ENCODE measurements at regions not wholly inside any gene's neighbourhood (a gene's known extent, or its start where the extent isn't known, plus 50 kb on each side); places are given as distances from the start of the nearest gene placed in this dataset.
"Not testable (repeated sequence)": the region's sequence is repeated elsewhere in the genome, so short reads cannot be mapped to it uniquely, and the experiment has no call there.

DNA sequence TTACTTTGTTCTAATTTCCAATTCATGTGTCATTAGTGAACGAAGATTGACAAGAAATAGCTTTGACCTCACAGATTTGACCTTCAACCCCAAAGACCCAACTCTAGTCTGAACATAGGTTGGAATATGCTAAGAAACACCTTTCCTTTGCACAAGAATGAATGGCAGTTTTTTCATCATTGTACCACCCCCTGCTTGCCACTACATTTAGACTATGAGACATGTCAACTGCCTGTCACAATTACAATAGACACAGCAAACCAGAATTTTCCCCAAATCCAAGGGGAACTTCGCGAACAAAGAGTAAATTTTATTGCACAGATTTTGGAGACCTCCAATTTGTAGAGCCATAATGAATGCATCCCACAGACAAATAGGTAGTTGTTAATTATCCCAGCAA, 535.4 kb downstream of the PRKD1 start:
- DNase-seq = no peak

DNA sequence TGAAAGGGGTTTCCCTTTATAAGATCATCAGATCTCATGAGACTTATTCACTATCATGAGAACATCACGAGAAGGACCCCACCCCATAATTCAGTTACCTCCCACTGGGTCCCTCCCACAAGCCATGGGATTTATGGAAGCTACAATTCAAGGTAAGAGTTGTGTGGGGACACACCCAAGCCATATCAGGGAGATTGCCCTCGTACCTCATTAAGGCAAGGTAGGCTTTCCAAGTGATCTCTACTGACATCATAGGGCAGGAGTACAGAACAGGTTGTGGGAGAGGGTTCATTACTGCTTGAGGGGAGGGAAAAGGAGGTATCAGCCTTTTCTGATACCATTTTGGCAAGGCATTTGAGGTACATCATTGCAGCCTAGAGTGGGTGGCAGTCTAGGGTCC, 524.6 kb downstream of the PRKD1 start:
- DNase-seq = no peak

DNA sequence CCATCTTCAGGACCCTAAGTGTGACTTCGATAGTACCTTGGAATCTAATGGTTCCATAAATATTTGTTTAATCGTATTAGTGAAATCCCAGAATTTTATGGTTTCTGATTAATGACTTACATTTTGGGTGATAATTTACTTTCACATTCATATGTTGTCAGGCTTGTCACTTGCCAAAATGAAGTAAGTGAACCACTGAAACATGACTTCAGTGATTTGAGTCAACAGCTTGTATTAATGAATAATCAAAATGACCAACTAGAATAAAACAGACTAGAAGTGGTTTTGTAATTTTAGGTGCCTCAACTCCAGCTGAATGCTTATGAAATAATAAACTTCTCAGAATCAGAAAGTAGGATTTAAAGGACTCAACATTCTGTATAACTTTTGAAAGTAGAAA, 517.1 kb downstream of the PRKD1 start:
- no peak for DNase-seq

DNA sequence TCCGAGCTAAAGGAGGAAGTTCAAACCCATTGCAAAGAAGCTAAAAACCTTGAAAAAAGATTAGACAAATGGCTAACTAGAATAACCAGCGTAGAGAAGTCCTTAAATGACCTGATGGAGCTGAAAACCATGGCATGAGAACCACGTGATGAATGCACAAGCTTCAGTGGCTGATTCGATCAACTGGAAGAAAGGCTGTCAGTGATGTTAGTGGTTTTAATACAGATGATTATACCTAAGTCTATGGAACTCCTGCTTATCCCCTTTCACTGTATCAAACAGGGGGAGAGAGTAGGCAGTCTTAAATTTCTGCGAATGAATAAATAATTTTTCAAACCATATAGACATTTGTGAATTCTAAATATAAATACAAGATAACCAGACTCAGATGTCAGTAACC, 512.7 kb downstream of the PRKD1 start:
- not testable (repeated sequence) for DNase-seq

DNA sequence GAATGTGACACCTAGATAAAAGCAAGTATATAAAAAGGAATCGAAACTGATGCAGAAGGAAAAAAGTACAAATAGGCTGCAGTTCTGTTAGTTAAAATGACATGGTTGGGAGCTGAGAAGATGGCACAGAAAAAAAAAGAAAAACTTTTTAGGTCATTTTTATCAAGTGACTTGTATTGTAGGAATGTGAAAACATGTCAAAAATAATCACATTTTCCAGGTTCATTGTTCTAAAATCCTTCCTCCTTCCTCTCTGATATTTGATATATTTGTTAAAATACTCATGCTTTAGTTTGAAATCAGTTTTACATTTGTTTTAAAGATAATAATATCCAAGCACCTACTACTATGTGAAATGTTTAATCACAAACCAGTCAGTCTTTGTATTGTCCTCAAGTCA, 507.9 kb downstream of the PRKD1 start:
- no peak for DNase-seq

DNA sequence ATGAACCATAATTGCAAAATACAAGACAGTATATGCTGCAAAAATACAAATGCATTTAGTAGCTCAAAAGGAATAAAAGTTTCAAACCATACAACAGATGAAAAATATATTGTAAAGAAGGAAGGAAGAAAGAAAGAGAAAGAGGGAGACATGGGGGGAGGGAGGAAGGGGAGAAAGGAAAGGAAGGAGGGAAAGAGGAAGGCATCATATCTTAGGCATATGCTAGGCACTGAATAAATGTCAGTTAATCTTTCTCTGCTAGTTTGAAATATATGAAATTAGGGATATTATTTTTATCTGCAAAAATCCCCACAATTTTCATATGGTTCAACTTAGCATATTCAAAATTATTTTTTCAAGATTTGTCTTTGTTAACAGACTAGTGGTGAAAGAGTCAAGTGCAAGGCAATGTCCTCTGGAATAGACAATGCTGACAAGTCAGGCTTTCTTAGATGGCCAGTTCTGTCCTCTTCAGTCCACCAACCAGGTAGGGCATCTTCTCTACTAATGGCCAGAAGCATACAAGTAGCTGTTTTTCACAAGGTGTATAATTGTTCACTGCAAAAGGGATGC, 506.4 kb downstream of the PRKD1 start:
- DNase-seq = no peak

DNA sequence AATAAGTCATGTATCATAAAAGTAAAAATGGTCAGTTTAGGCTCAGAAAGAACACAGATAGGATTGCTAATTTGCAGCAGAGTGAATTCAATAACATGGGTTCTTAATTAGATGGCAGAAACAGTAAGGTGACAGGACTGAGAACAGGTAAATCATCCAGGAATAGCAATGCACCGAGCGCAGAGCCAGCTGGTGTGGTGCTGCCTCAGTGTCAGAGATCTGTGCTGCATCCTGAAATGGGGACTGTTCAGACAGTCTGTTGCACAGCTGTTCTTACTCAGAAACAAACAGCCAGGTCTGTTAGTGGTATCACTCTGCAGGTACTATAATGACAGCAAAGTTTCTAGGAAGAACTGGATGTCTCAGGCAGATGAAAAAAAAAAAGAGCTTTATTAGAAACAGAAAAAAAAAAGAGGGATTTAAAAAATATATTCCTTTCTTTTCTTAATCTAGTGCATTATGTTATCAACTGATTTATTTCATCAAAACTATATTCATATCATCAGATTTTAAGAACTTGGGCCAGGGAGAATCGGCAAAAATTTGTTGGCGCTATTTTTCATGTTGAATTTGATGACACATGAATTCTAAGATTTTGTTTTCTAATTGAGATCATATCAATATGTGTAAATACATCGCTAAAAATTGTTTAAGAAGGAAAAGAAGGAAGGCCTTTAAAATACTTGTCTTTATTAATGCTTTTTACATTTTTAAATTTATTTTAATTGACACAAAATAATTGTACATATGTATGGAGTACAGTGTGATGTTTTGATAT, 501.8 kb downstream of the PRKD1 start:
- no peak for DNase-seq

DNA sequence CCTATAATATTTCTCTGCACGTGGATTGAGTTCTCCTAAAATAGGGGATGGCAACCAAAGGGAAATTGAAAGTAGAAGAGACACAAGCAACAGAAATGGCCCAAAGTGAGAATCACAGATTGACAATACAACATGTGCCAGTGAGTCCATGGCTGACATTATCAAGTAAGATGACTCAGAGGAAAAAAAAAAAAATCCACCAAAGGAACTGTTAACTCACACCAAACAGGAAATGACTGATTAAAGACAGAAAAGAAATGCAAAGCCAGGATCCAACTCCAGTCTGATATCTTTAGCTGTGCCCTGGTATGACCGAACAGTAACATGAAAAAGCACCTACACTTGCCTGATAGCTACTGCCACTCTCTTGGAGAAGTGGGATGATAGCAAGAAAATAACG, 485.0 kb downstream of the PRKD1 start:
- no peak for DNase-seq

DNA sequence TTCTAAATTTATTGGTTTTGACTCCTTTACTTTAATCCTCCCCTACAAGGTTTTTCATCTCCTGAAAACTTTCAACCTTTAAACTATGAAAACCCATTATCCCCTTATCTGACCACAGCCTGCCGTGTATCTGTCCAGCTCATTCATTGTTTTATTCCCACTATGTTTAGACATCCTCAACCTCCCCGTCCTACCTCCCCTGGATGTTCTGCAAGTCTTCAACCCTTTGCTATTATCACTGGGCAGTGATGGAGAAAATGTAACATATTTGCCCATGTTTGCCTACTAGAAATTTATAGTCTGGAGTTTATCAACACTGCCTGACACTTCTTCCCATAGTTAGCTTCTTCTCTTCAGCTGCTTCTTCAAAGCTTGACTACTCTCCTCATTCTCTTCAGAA, 483.4 kb downstream of the PRKD1 start:
- no peak for DNase-seq

DNA sequence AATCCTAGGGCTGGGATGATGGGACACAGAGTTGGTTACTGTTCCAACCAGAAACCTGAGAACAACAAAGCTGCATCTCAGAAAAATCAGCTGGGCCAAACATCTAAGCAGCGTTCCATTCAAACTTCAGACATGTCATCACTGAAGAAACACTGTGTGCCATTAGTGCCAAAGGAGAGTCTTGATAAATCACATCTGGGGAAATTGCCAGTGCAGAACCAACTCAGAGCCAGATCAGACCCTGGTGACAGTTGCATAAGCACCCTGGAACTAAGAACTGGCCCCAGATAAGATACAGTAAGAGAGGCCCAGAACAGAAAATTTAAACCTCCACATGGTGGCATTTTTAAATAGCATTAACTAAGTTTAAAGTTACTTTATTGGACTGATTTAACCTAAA, 482.8 kb downstream of the PRKD1 start:
- DNase-seq = no peak

DNA sequence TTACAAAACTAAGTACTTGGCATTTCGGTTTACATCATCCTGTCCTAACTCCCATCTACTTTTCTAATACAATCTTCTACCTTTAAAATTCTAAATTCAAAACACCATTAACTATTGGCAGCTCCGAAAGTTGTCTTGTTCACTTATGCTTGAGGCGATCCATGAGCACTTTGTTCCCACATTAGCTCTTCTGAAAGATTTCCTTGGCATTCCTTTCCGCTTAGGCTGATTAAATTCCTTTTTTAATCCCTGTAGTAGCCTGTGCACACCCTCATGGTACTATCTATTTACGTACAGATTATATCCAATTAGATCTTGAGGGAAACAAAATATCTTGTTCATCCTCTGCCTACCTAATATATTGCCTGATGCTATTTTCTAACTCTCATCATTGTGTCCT, 480.7 kb downstream of the PRKD1 start:
- no peak for DNase-seq

DNA sequence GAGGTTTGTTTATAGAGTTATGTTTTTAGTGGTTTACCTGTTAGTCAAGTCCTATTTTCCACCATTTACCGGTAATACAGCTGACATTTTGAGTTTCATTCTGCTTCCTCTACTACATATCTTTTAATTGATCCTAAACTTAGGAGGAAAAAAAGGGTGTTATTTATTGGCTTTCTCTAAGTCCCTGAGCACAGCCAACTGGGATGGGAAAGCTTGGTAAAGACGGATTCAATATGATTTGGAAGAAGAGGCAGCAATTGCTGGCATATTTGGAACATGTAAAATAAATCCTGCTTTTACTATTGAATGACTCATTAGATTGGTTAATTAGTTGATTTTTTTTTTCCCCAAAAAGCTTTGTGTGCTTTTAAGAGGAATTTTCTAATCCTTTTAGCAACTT, 475.7 kb downstream of the PRKD1 start:
- DNase-seq = no peak

DNA sequence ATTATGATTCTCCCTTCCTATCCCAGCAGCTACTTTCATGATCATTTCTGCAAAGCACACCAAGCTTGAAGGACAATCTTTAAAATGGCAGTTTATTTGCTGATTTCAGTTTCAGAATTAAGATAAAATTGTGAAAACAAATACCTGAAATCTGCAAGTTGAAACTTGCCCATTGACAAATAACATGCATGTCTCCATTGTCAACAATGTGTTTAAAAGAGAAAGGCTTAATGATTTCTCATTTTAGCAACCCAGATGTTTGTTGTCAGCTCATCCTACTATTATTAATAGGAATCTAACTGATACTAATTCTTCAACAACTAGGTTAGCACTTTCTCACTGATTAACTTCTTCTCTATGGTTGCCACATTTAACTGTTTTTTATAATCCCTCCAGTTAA, 474.6 kb downstream of the PRKD1 start:
- DNase-seq = no peak

DNA sequence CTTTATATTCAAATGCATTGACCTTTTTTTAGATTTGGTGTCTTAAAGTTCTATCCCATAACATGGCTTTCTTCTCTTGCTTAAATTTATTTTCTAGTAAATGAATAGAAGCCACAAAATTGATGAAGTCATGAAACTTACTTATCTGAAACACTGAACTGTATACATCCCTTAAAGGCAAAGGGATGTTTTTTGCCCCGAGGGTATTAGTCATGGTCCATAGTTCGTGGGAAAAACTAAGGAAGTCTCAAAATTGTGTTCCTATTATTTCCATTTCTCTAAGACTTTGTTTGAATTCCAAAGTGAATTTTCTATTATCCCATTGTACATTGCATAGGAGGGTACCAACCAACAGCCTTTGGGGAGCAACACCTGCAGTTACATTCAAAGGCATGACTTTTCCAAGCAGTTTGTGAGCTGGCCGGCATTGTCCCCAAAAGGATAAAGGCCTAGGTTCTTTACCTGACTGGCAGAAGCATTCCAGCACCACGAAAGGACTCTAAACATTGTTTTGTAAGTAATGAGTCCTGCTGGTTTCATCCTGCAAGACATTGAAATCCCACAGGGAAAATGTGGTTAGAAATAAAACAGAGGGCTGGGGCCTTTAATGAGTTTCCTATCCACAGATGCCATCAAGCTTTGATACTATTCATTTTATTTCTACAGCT, 473.5 kb downstream of the PRKD1 start:
- DNase-seq = no peak

DNA sequence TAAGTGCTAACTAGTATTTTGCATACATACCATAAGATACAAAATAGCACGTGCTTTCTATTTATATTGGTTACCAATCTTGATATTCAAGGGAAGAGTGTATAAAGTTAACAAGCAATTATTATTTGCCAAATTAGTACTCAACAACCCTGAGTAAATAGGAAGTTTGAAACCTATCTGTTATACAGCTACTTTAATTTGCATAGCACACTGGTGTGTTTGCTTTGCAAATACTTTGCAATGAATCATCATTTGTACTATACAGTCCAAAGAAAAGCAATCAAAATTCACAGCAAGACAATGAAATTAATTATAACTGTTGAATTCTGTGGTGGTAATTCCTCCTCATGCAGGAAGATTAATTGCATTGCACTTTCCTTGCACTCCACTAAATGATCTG, 469.1 kb downstream of the PRKD1 start:
- DNase-seq = peak; percentile 6 to 62

DNA sequence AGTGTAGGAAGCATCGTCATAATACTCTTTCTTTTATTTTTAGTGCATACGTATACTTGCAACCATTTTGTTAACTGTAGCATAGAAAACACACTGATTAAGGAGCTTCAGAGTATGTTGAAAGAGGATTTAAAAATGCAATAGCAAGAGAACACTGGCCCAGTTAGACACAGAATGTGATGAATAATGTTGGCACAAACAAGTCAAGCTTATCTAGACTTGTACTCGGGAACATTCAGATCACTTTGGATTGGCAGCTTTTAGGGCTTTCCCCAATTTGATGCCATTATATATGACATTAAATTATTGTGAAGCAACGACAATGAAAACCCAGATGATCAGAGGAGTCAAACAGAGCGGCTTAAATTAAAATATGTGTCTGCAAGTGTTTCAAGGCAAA, 468.1 kb downstream of the PRKD1 start:
- no peak for DNase-seq

DNA sequence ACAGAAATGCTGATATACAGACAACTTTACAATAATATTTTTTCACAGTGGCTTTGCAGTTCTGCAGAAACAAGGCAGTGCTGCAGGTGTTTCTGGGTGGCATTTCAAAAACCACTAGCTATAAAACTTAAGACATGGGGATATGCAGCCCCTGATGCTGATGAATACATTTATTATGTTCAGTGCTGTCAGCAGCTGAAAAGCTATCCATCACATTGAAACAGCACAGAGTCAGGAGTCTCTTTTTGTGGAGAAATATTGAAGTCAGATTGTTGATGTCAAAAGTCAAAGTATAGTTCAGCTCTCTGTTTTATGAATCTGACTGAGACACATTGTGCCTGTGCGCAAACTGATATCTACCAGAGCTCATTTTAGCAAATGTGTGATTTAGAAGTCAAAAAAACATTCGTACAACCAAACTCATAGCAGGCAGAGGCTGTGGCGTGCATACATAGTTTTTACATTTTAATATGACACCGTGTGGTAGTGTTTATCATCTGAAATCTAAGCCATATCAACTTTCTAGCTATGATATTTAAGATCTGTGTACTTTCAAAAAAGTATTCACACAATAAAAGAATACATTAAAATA, 467.6 kb downstream of the PRKD1 start:
- DNase-seq = no peak

DNA sequence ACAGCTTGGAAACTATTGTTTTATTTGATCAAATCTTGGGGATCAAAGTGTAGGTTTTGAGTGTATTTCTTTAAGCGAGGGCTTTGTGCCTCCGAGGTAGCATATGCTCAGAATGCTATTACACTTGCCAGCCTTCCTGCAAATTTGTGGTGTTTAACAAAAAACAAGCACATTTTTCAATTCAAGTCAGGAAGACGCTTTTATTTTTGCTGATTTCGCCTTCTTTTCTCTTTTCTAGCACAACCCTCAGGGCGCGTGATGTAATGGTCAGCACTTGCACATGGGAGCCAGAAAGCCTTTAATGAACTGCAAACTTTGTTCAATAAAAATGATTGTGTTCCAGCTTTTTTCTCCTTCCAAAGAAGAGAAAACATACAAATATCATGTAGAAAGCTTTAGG, 466.5 kb downstream of the PRKD1 start:
- DNase-seq = no peak

DNA sequence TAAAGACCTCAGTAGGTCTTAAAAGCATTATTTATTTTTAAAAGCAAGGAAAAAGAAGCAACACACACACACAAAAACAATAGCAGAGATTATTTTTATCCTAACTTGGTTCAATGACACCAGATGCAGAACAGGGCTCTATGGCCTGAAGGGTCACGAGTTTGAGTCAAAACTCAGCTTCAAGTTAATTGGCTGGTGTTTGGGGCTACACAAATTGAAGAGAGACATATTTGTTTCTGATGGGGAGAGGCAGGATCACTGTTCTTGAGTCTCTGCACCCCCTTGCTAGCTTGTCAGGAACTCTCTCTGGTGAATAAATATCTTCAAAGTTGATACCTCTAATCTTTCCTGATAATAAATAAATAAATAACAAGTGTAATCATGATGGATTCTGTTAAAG, 466.1 kb downstream of the PRKD1 start:
- DNase-seq = no peak

DNA sequence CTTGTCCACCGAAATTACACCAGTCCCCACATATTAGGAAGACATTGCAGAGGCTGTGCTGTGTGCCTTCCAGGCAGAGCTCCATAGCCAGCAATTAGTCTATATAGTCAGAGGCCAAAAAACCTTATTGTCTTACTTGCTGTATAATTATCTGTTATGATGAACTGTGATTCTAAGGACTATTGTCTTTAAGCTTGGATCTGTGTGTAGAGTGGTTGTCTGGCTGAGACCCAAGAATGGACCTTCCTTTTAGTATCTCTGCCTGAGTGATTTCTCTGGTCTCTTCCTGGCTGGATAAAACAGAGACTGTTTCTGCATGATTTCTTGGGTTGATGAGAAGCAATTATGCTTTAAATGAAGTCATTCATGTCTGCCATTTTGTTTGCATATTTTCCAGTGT, 465.3 kb downstream of the PRKD1 start:
- DNase-seq = peak; percentile 83 to 97

DNA sequence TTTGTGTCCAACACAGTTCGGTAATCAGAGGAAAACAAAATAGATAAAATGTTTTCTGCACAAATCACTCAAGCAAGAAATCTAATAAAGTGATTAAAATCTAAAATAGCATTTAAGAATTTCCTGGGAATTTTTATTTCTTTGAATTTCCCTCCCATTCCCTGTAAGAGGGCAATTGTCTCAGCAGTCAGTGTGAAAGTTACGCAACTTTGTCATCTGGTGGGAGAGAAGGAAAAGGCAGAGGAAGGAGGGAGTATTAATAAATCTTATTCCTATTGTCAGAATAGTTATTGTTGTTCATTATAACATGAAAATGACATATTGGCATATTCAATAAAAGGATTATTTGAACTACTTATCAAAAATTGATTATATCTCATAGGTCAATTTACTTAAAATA, 464.9 kb downstream of the PRKD1 start:
- no peak for DNase-seq

DNA sequence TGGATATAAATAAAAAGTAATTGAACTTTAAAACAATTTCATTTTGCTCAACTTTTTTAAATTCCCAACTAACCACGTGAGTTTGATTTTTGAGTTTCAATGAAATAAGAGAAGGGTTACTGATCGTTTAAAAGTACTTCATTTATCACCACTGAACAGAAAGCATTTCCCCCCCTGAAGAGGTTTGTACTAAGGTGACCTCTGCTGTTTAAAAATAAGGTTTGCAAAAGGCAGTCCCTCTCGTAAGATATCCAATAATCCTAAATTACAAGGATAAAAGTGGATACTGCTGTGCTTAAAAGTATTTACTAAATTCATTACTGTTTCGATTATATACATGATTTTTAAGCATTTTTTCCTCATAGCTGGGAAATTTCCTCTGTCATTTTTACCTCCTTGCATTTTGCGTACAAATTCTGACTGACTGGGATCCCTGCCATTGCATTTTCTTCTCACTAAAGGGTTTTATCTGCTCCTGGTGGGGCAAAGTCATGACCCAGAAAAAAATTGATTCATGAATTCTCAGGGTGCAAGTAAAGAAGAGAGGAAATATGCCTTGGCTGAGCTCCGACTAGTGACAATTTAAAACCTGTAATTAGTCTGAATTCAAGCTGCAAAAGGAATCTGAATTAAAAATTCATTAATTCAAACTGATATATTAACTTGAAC, 463.8 kb downstream of the PRKD1 start:
- DNase-seq = peak; percentile 12 to 67

DNA sequence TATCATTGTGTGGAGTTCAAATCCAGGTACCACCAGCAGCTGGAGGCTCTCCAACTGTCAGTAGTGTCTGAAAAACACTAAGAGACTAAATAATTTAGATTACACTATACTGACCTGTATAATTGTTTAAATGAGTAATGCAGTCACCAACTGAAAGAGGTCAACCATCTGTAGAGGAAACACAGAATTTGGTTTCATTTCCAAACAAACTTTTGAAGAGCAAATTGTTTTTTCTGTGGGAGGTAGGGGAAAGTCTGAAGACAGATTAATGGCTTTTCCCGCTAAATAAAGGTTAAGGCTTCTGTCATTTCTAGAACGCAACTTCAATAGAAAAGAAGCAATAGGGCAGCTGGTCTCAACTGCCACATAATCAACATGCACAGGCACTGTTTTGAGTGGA, 462.6 kb downstream of the PRKD1 start:
- DNase-seq = peak; percentile 19 to 58

DNA sequence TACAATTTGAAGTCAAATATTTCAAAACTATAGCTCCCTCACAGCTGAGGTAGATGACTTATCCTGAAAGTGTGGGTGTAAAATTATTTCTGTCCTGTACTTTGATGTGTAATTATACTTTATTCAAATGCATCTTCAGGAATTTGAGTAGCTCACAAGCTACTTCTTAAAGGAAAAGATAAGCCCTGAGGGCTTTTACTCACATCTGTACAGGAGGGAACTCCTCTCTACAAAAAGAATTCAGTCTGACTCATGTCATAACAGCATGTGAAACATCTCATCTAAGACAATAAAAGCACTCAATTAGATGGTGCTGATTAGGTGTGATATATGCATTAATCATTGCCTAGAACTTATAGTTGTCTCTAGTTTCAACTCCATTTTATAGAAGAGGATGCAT, 452.0 kb downstream of the PRKD1 start:
- no peak for DNase-seq
